ENCODE measurements at regions not wholly inside any gene's neighbourhood (a gene's known extent, or its start where the extent isn't known, plus 50 kb on each side); places are given as distances from the start of the nearest gene placed in this dataset.
"Not testable (repeated sequence)": the region's sequence is repeated elsewhere in the genome, so short reads cannot be mapped to it uniquely, and the experiment has no call there.

DNA sequence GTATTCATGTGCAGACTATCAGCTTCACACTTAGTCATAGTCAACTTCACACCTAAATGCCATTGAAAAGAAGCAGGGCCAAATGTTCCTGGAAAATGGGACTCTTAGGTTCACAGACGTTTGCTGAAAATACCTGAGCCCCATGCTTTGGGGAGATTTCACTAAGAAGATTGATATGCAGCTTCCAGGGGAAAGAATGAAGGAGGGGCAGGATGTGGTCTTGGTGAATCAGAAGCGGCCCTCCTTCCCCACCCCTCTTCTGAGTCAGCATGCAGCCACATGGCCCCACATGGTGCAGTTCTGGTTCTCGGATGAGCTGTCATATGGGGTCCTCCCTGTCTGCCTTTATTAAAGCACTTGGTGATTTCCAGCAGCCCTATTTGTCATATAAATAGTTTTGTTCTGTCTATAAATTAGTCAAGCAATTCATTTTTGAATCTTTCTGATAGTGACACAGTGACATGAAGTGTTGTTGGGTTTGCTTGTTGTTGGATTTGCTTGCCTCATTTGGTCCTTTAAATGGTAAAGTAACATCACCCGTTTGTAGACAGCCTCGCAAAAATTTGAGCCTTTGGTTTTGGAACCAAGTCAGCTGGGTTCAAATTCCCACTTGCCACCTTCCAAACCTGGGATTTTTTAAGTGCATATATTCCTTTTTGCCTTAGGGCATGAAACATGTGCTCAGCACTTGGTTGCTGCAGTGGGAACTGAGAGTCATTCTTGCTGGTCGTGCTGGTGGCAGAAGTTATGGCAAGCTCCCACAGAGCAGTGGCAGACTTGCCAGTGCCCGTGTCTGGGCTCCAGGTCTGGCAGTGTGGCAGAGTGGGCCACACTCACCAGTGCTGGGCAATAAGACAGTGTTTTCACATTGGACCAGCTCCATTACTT, 68.1 kb upstream of the CDK6 start:
- Histone ChIP-seq H2AFZ (ENCODE audit: low read length) (no peak overlapping the region), H3K27ac (ENCODE audit: low read length) (no peak overlapping the region), H3K4me2 (ENCODE audit: low read depth, low read length) (no peak overlapping the region)

DNA sequence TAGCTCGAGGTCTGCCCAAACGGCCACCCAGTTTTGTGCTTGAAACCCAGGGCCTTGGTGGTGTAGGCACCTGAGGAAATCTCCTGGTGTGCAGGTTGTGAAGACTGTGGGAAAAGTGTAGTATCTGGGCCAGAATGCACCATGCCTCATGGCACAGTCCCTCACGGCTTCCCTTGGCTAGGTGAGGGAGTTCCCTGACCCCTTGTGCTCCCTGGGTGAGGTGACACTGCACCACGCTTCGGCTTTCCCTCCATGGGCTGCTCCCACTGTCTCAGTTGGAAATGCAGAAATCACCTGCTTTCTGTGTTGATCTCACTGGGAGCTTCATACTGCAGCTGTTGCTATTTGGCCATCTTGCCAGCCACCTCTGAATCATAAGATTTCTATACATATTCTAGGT, 62.4 kb upstream of the CDK6 start:
- Histone ChIP-seq H3K27me3 (replicated peaks; ENCODE audit: insufficient read depth, low read length) (no peaks in the 10 kb centered on the region), H4K20me1 (ENCODE audit: insufficient read depth, low read length) (no peaks in the 10 kb centered on the region), H3F3A (ENCODE audit: insufficient read depth, low read length) (no peaks in the 10 kb centered on the region), H3K79me2 (ENCODE audit: low read length) (no peaks in the 10 kb centered on the region), H2AFZ (ENCODE audit: low read length) (no peak overlapping the region), H3K9me2 (replicated peaks; ENCODE audit: insufficient read depth, low read length) (no peaks in the 10 kb centered on the region), H3K4me2 (ENCODE audit: low read depth, low read length) (no peak overlapping the region), H3K4me3 (ENCODE audit: low read length) (no peak overlapping the region), H3K4me1 (ENCODE audit: low read length) (no peaks in the 10 kb centered on the region), H3K27ac (ENCODE audit: low read length) (no peak overlapping the region), H3K36me3 (replicated peaks; ENCODE audit: insufficient read depth, low read length) (no peaks in the 10 kb centered on the region), H3K9ac (ENCODE audit: low read length) (no peak overlapping the region), H3K9me3 (replicated peaks; ENCODE audit: insufficient read depth, low read length) (no peaks in the 10 kb centered on the region)
- TF ChIP-seq EZH2 (optimal IDR thresholded peaks at IDR 0.05; ENCODE audit: low read depth, low read length): no peak
- no peak for TF ChIP-seq EZH2phosphoT487 (IDR thresholded peaks at IDR 0.05; ENCODE audit: low read length)
- TF ChIP-seq, protein P1, sequence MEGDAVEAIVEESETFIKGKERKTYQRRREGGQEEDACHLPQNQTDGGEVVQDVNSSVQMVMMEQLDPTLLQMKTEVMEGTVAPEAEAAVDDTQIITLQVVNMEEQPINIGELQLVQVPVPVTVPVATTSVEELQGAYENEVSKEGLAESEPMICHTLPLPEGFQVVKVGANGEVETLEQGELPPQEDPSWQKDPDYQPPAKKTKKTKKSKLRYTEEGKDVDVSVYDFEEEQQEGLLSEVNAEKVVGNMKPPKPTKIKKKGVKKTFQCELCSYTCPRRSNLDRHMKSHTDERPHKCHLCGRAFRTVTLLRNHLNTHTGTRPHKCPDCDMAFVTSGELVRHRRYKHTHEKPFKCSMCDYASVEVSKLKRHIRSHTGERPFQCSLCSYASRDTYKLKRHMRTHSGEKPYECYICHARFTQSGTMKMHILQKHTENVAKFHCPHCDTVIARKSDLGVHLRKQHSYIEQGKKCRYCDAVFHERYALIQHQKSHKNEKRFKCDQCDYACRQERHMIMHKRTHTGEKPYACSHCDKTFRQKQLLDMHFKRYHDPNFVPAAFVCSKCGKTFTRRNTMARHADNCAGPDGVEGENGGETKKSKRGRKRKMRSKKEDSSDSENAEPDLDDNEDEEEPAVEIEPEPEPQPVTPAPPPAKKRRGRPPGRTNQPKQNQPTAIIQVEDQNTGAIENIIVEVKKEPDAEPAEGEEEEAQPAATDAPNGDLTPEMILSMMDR (IDR thresholded peaks at IDR 0.05; ENCODE audit: low read length): no peak
- no peak for DNase-seq

More for the DNA sequence above, 68.1 kb upstream of the CDK6 start:
- no peaks in the 10 kb centered on the region for H3K79me2 ChIP-seq (ENCODE audit: low read length)
- H3K4me1 ChIP-seq (ENCODE audit: low read length): no peaks in the 10 kb centered on the region
- no peaks in the 10 kb centered on the region for H3K27me3 ChIP-seq (replicated peaks; ENCODE audit: insufficient read depth, low read length)
- H3K4me3 ChIP-seq (ENCODE audit: low read length): no peak overlapping the region
- H3K9me3 ChIP-seq (replicated peaks; ENCODE audit: insufficient read depth, low read length): no peaks in the 10 kb centered on the region
- no peak overlapping the region for H3K9ac ChIP-seq (ENCODE audit: low read length)
- H3F3A ChIP-seq (ENCODE audit: insufficient read depth, low read length): no peaks in the 10 kb centered on the region
- TF ChIP-seq, protein P1 (IDR thresholded peaks at IDR 0.05; ENCODE audit: low read length): no peak
- TF ChIP-seq EZH2 (optimal IDR thresholded peaks at IDR 0.05; ENCODE audit: low read depth, low read length): no peak
- TF ChIP-seq EZH2phosphoT487 (IDR thresholded peaks at IDR 0.05; ENCODE audit: low read length): no peak
- no peaks in the 10 kb centered on the region for H3K9me2 ChIP-seq (replicated peaks; ENCODE audit: insufficient read depth, low read length)
- no peak for DNase-seq
- H3K36me3 ChIP-seq (replicated peaks; ENCODE audit: insufficient read depth, low read length): no peaks in the 10 kb centered on the region
- no peaks in the 10 kb centered on the region for H4K20me1 ChIP-seq (ENCODE audit: insufficient read depth, low read length)

GRCh38 chr7:92894857-92895256, 58.5 kb upstream of the CDK6 start:
- not testable (repeated sequence) for H3F3A ChIP-seq (ENCODE audit: insufficient read depth, low read length); H3K9ac ChIP-seq (ENCODE audit: low read length); H3K4me3 ChIP-seq (ENCODE audit: low read length); H3K79me2 ChIP-seq (ENCODE audit: low read length); H3K36me3 ChIP-seq (replicated peaks; ENCODE audit: insufficient read depth, low read length); H2AFZ ChIP-seq (ENCODE audit: low read length); H3K4me2 ChIP-seq (ENCODE audit: low read depth, low read length); H3K27me3 ChIP-seq (replicated peaks; ENCODE audit: insufficient read depth, low read length); H3K9me2 ChIP-seq (replicated peaks; ENCODE audit: insufficient read depth, low read length); H3K27ac ChIP-seq (ENCODE audit: low read length); H3K9me3 ChIP-seq (replicated peaks; ENCODE audit: insufficient read depth, low read length); DNase-seq; H4K20me1 ChIP-seq (ENCODE audit: insufficient read depth, low read length); H3K4me1 ChIP-seq (ENCODE audit: low read length)

DNA sequence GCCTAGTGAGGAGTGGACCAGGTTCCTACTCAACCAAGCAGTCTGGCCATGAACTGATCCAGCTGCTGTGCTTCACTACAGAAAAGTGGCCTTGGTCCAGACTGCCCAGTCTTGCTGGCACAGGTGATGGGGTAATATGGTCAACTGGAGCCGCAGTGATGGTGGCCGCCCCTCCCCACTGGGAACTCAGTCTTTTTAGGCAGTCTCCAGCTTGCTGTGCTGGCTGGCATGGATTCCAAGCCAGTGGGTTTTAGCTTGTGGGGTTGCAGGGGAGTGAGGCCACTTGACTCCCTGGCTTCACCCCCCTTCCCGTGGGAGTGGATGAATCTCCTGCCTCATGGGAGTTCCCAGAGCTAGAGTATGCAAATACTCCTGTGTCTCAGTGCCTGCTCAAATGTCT, 52.7 kb upstream of the CDK6 start:
- no peak overlapping the region for H2AFZ ChIP-seq (ENCODE audit: low read length)
- H3K27ac ChIP-seq (ENCODE audit: low read length): no peak overlapping the region
- no peaks in the 10 kb centered on the region for H3K9me3 ChIP-seq (replicated peaks; ENCODE audit: insufficient read depth, low read length)
- H3K4me2 ChIP-seq (ENCODE audit: low read depth, low read length): no peak overlapping the region
- no peak for TF ChIP-seq EZH2phosphoT487 (IDR thresholded peaks at IDR 0.05; ENCODE audit: low read length)
- TF ChIP-seq, protein P1 (IDR thresholded peaks at IDR 0.05; ENCODE audit: low read length): no peak
- TF ChIP-seq EZH2 (optimal IDR thresholded peaks at IDR 0.05; ENCODE audit: low read depth, low read length): no peak
- H3K9ac ChIP-seq (ENCODE audit: low read length): no peak overlapping the region
- no peaks in the 10 kb centered on the region for H4K20me1 ChIP-seq (ENCODE audit: insufficient read depth, low read length)
- H3K4me1 ChIP-seq (ENCODE audit: low read length): no peaks in the 10 kb centered on the region
- H3F3A ChIP-seq (ENCODE audit: insufficient read depth, low read length): no peaks in the 10 kb centered on the region
- H3K27me3 ChIP-seq (replicated peaks; ENCODE audit: insufficient read depth, low read length): no peaks in the 10 kb centered on the region
- H3K79me2 ChIP-seq (ENCODE audit: low read length): no peaks in the 10 kb centered on the region
- no peak overlapping the region for H3K4me3 ChIP-seq (ENCODE audit: low read length)
- no peaks in the 10 kb centered on the region for H3K36me3 ChIP-seq (replicated peaks; ENCODE audit: insufficient read depth, low read length)
- H3K9me2 ChIP-seq (replicated peaks; ENCODE audit: insufficient read depth, low read length): no peaks in the 10 kb centered on the region
- DNase-seq: no peak

Data from MM.1S (cell line).